ENCODE measurements at regions not wholly inside any gene's neighbourhood (a gene's known extent, or its start where the extent isn't known, plus 50 kb on each side); places are given as distances from the start of the nearest gene placed in this dataset.

GRCh38 chr13:40342901-40343300 lies 323.5 kb downstream of the FOXO1 start:
- H3K27me3 ChIP-seq (ENCODE audit: control insufficient read depth, insufficient read depth, low read length) = peaks cover 2% of the 10 kb centered on the region
- ChIA-PET POLR2A (no interaction called here), CTCF (no interaction called here)
- no peak for DNase-seq (ENCODE audit: low read depth, low spot score)
- no peak overlapping the region for H3K4me3 ChIP-seq (ENCODE audit: low read depth, low read length)
- H3K9me3 ChIP-seq (ENCODE audit: control insufficient read depth, insufficient read depth, low read length) = no peaks in the 10 kb centered on the region
- H3K27ac ChIP-seq (ENCODE audit: low read depth, low read length) = no peak overlapping the region
- no peak for TF ChIP-seq CTCF (IDR thresholded peaks at IDR 0.05; ENCODE audit: low read depth, low read length)

GRCh38 chr13:40343550-40344269 lies 322.7 kb downstream of the FOXO1 start:
- H3K27me3 ChIP-seq (ENCODE audit: control insufficient read depth, insufficient read depth, low read length) = peaks cover 2% of the 10 kb centered on the region
- no peaks in the 10 kb centered on the region for H3K9me3 ChIP-seq (ENCODE audit: control insufficient read depth, insufficient read depth, low read length)
- TF ChIP-seq CTCF (IDR thresholded peaks at IDR 0.05; ENCODE audit: low read depth, low read length) = no peak
- no peak overlapping the region for H3K27ac ChIP-seq (ENCODE audit: low read depth, low read length)
- ChIA-PET CTCF (no interaction called here), POLR2A (no interaction called here)
- H3K4me3 ChIP-seq (ENCODE audit: low read depth, low read length) = no peak overlapping the region
- no peak for DNase-seq (ENCODE audit: low read depth, low spot score)

DNA sequence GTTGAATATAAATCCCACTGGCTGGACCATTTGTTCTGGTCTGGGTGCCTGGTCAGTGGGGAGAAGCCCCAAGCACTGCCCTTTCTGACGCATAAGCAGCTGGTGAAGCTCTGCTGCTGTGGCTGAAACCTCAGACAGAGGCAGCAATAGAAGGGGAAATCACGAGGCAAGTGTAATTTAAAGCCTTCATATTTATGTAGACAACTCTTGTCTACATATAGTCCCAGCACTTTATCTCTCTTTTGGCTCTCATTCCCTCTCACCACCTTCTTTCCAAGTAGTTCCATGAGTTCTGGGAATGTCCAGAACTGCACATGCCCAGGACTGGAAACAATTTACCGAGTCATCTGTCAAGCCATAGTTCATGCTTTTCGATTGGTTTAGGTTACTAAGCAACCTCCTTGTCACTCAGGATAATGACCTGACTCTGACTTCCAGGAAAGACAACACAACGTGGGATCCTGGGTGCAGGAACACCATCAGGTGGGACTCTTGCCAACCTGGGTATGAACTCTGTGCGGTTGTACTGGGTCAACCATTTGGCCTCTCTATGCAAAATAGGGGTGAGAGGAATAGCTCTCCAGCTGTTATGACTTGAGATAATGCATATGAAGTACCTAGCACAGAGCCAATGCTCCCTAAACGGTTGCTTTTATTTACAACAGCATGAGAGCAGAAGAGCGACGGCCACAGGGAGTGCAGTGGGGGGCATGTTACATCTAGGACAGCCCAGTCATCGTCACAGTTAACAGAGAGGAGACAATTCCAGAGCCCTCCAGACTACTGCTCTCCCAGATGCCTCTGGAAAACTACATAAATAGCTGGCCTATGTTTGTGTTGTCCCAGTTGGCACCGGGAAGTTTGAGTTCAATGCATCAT lies 321.9 kb downstream of the FOXO1 start:
- no peak for DNase-seq (ENCODE audit: low read depth, low spot score)
- no peak overlapping the region for H3K27ac ChIP-seq (ENCODE audit: low read depth, low read length)

DNA sequence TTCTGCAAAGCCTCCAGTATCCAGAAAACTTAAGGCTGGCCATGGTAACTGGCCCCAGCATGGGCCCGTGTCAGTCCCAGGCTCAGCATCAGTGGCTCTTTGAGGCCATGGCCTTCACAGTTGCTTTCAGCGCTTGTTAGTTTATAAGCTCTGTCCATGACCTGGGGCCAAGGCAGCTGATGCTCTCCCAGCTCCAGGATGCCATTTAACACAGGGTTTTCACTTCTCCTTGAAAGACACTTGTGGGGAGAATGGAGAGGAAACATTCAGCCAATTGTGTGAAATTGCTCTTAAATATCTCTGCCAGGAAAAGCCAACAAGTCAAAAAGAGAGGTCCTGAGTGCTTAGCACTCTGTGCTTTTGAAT lies 321.3 kb downstream of the FOXO1 start:
- no peak overlapping the region for H3K27ac ChIP-seq (ENCODE audit: low read depth, low read length)
- no peaks in the 10 kb centered on the region for H3K9me3 ChIP-seq (ENCODE audit: control insufficient read depth, insufficient read depth, low read length)
- H3K4me3 ChIP-seq (ENCODE audit: low read depth, low read length) = no peak overlapping the region
- no peak for DNase-seq (ENCODE audit: low read depth, low spot score)
- ChIA-PET POLR2A (no interaction called here), CTCF (no interaction called here)
- peaks cover 2% of the 10 kb centered on the region for H3K27me3 ChIP-seq (ENCODE audit: control insufficient read depth, insufficient read depth, low read length)
- no peak for TF ChIP-seq CTCF (IDR thresholded peaks at IDR 0.05; ENCODE audit: low read depth, low read length)

More for the DNA sequence above, 321.9 kb downstream of the FOXO1 start:
- TF ChIP-seq CTCF (IDR thresholded peaks at IDR 0.05; ENCODE audit: low read depth, low read length) = no peak
- Histone ChIP-seq H3K9me3 (ENCODE audit: control insufficient read depth, insufficient read depth, low read length) (no peaks in the 10 kb centered on the region), H3K27me3 (ENCODE audit: control insufficient read depth, insufficient read depth, low read length) (peaks cover 2% of the 10 kb centered on the region), H3K4me3 (ENCODE audit: low read depth, low read length) (no peak overlapping the region)
- CTCF ChIA-PET = no interaction called here
- POLR2A ChIA-PET = no interaction called here

Data from AG04450 (cell line).